HG03039 (cell line): ENCODE measurements at regions not wholly inside any gene's neighbourhood (a gene's known extent, or its start where the extent isn't known, plus 50 kb on each side); places are given as distances from the start of the nearest gene placed in this dataset.

Experiments used
- ATAC-seq: cut with Tn5 transposase; IDR thresholded peaks from one replicate; pipeline ENCODE4 v1.9.1; 2021; ENCODE audit warnings: mild to moderate bottlenecking, moderate library complexity; ENCODE audit not compliant: unreplicated experiment

- ATAC-seq: no peak
These were observed 413.4 kb upstream of the USP15 start for GRCh38 chr12:61846765-61847164.

GRCh38 chr12:61848893-61849292 is 411.3 kb upstream of the USP15 start:
- ATAC-seq: no peak

- no peak for ATAC-seq
These were observed 406.3 kb upstream of the USP15 start for GRCh38 chr12:61853945-61854344.

GRCh38 chr12:61854902-61855301 is 405.3 kb upstream of the USP15 start:
- ATAC-seq: no peak

GRCh38 chr12:61857968-61858367 is 402.2 kb upstream of the USP15 start:
- no peak for ATAC-seq

- ATAC-seq: no peak
These were observed 399.8 kb upstream of the USP15 start for GRCh38 chr12:61860451-61860850.

- no peak for ATAC-seq
These were observed 397.2 kb upstream of the USP15 start for GRCh38 chr12:61862986-61863385.

- no peak for ATAC-seq
These were observed 396.4 kb upstream of the USP15 start for GRCh38 chr12:61863811-61864210.

GRCh38 chr12:61869796-61870195 is 390.4 kb upstream of the USP15 start:
- no peak for ATAC-seq

GRCh38 chr12:61870658-61871484 is 389.3 kb upstream of the USP15 start:
- ATAC-seq: no peak

GRCh38 chr12:61871485-61871810 is 388.8 kb upstream of the USP15 start:
- no peak for ATAC-seq

- no peak for ATAC-seq
These were observed 381.0 kb upstream of the USP15 start for GRCh38 chr12:61879229-61879628.

GRCh38 chr12:61880186-61880585 is 380.0 kb upstream of the USP15 start:
- ATAC-seq: no peak

- no peak for ATAC-seq
These were observed 368.6 kb upstream of the USP15 start for GRCh38 chr12:61891632-61892031.

GRCh38 chr12:61894168-61894567 is 366.0 kb upstream of the USP15 start:
- no peak for ATAC-seq

- ATAC-seq: no peak
These were observed 363.8 kb upstream of the USP15 start for GRCh38 chr12:61896436-61896835.

GRCh38 chr12:61902403-61902802 is 357.8 kb upstream of the USP15 start:
- ATAC-seq: no peak

GRCh38 chr12:61911113-61911512 is 349.1 kb upstream of the USP15 start:
- no peak for ATAC-seq

GRCh38 chr12:61915420-61915819 is 344.8 kb upstream of the USP15 start:
- ATAC-seq: no peak

GRCh38 chr12:61916831-61917230 is 343.4 kb upstream of the USP15 start:
- ATAC-seq: no peak

GRCh38 chr12:61919686-61920085 is 340.5 kb upstream of the USP15 start:
- no peak for ATAC-seq

GRCh38 chr12:61920230-61920629 is 340.0 kb upstream of the USP15 start:
- ATAC-seq: no peak

- ATAC-seq: no peak
These were observed 337.1 kb upstream of the USP15 start for GRCh38 chr12:61923152-61923551.
